ENCODE measurements at regions not wholly inside any gene's neighbourhood (a gene's known extent, or its start where the extent isn't known, plus 50 kb on each side); places are given as distances from the start of the nearest gene placed in this dataset.

- DNase-seq (ENCODE audit: low spot score) = peak; percentile 54
These were observed 766.8 kb downstream of the TBL1XR1 start for GRCh38 chr3:176430244-176431037.

- DNase-seq (ENCODE audit: low spot score) = peak; percentile 22
These were observed 768.7 kb downstream of the TBL1XR1 start for GRCh38 chr3:176428552-176428951.

- no peak for DNase-seq (ENCODE audit: low spot score)
These were observed 770.9 kb downstream of the TBL1XR1 start for GRCh38 chr3:176426371-176426770.

GRCh38 chr3:176416870-176417269, 780.4 kb downstream of the TBL1XR1 start:
- DNase-seq (ENCODE audit: low spot score) = no peak

- peak; percentile 12 for DNase-seq (ENCODE audit: low spot score)
These were observed 781.5 kb downstream of the TBL1XR1 start for GRCh38 chr3:176415661-176416295.

GRCh38 chr3:176412771-176413170, 784.5 kb downstream of the TBL1XR1 start:
- DNase-seq (ENCODE audit: low spot score) = no peak

- no peak for DNase-seq (ENCODE audit: low spot score)
These were observed 793.8 kb downstream of the TBL1XR1 start for GRCh38 chr3:176403531-176403930.

- DNase-seq (ENCODE audit: low spot score) = no peak
These were observed 796.1 kb downstream of the TBL1XR1 start for GRCh38 chr3:176401211-176401610.

- DNase-seq (ENCODE audit: low spot score) = no peak
These were observed 798.1 kb downstream of the TBL1XR1 start for GRCh38 chr3:176399193-176399592.

GRCh38 chr3:176395240-176395639, 802.0 kb downstream of the TBL1XR1 start:
- no peak for DNase-seq (ENCODE audit: low spot score)

- DNase-seq (ENCODE audit: low spot score) = no peak
These were observed 818.5 kb downstream of the TBL1XR1 start for GRCh38 chr3:176378789-176379188.

GRCh38 chr3:176376531-176376930, 820.8 kb downstream of the TBL1XR1 start:
- no peak for DNase-seq (ENCODE audit: low spot score)

- no peak for DNase-seq (ENCODE audit: low spot score)
These were observed 821.8 kb downstream of the TBL1XR1 start for GRCh38 chr3:176375519-176375918.

- DNase-seq (ENCODE audit: low spot score) = peak; percentile 27
These were observed 835.0 kb downstream of the TBL1XR1 start for GRCh38 chr3:176362191-176362731.

- peak; percentile 27 for DNase-seq (ENCODE audit: low spot score)
These were observed 838.1 kb downstream of the TBL1XR1 start for GRCh38 chr3:176359211-176359610.

- no peak for DNase-seq (ENCODE audit: low spot score)
These were observed 839.4 kb downstream of the TBL1XR1 start for GRCh38 chr3:176357891-176358290.

GRCh38 chr3:176354843-176355242, 842.4 kb downstream of the TBL1XR1 start:
- no peak for DNase-seq (ENCODE audit: low spot score)

- DNase-seq (ENCODE audit: low spot score) = peak; percentile 24
These were observed 844.5 kb downstream of the TBL1XR1 start for GRCh38 chr3:176352716-176353334.

- DNase-seq (ENCODE audit: low spot score) = no peak
These were observed 845.9 kb downstream of the TBL1XR1 start for GRCh38 chr3:176351408-176351807.

GRCh38 chr3:176349706-176350105, 847.6 kb downstream of the TBL1XR1 start:
- DNase-seq (ENCODE audit: low spot score) = no peak

- DNase-seq (ENCODE audit: low spot score) = no peak
These were observed 849.7 kb downstream of the TBL1XR1 start for GRCh38 chr3:176347424-176348146.

GRCh38 chr3:176341963-176342362, 855.3 kb downstream of the TBL1XR1 start:
- DNase-seq (ENCODE audit: low spot score) = no peak
